Renal cortex interstitium (tissue), 11 donors: ENCODE measurements at regions not wholly inside any gene's neighbourhood (a gene's known extent, or its start where the extent isn't known, plus 50 kb on each side); places are given as distances from the start of the nearest gene placed in this dataset.

Source experiments
- DNase-seq, 11 donors: peaks; one replicate each; pipeline ENCODE4 v3.0.0-alpha.2; 2013; ENCODE audit warnings: low read depth in 9 of 11, low spot score in 4 of 11; ENCODE audit errors: extremely low read depth in 1 of 11

- no peak for DNase-seq
Observed at GRCh38 chr12:84696281-84696680, 216.3 kb downstream of the SLC6A15 start.

DNA sequence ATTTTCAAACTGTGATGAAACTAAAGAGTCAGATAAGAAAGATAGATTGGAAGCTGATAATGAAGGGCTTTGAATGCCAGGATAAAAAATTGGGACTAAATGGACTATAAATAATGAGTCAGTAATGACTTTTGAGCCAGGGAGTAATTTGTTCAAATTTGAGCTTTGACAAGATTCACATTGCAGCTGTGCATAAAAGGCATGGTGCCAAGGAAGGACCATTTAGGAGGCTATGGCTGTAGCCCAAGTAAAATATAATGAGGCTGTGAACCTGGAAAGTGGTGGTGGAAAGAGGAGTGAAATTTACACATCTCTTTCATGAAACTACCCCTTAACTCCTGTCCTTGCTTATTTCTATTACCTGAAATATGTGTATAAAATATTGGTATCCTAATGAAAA is 218.5 kb downstream of the SLC6A15 start:
- no peak for DNase-seq

GRCh38 chr12:84692071-84692470 is 220.5 kb downstream of the SLC6A15 start:
- DNase-seq, result no peak

DNA sequence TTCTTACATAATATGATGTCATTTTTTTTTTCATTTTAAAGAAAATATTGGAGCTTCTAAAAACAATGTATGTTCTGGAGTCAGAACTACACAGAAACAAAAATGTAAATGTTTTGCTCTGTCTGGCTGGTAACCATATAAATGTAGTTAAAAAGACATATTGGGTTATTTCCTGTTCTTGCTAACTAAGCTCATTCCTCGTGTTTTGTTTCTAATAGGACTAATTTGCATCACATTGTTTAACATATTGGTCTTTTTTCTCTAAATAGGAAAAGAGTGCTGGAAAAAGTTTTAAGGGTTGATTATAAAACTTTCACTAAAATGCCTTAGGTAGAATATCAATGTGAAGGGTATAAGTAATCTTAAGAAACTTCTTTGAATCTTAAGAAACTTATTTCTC is 221.3 kb downstream of the SLC6A15 start:
- no peak for DNase-seq

GRCh38 chr12:84689638-84690037 is 223.0 kb downstream of the SLC6A15 start:
- DNase-seq, result no peak

DNA sequence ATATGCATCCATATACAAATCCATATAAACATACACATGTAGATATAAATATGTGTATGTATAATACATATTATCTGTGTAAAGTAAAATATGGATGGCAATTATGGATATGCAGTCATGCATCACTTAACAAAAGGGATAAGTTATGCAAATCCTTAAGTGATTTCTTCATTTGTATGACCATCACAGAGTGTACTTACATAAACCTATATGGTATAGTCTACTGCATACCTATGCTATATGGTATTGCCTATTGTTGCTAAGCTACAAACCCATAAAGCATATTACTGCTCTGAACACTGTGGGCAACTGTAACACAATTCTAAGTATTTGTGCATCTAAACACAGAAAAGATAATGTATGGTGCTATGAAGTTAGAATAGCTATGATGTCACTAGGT is 227.2 kb downstream of the SLC6A15 start:
- DNase-seq, result no peak

- no peak for DNase-seq
Observed at GRCh38 chr12:84676787-84677186, 235.8 kb downstream of the SLC6A15 start.

DNA sequence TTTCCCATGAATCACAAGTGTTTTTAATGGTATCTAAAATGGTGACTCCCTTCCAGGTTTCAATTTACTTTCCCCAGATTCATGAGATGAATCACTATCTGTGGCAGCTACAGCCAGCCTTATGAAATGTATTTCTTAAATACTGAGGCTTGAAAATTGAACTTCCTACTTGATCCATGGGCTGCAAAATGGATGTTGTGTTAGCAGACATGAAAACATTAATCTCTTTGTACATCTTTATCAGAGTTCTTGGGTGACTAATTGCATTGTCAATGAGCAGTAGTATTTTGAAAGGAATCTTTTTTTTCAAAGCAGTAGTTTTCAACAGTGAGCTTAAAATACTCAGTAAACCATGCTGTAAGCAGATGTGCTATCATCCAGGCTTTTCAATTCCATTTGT is 250.8 kb downstream of the SLC6A15 start:
- DNase-seq, result no peak

- no peak for DNase-seq
Observed at GRCh38 chr12:84660139-84660538, 252.5 kb downstream of the SLC6A15 start.

DNA sequence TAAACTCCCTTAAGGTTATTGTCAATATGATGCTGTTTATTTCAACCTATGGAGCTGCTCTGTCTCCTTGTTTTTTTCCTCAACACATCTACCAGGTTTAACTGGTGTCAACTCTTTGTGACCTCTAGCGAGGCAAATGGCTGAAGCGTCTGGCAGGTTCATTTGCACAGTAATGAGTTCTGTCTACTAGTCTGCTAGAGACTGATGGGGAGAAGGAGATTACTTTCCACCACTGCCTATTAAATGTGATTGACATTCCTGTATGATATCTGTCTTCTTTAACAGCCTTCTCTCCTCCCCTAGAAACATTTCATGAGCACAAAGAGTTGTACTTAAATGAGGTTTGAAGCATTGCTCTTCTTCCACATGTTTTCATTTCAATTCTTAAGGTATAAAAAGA is 253.7 kb downstream of the SLC6A15 start:
- DNase-seq, result no peak

- no peak for DNase-seq
Observed at GRCh38 chr12:84656705-84657104, 255.9 kb downstream of the SLC6A15 start.

GRCh38 chr12:84653482-84653881 is 259.1 kb downstream of the SLC6A15 start:
- no peak for DNase-seq

DNA sequence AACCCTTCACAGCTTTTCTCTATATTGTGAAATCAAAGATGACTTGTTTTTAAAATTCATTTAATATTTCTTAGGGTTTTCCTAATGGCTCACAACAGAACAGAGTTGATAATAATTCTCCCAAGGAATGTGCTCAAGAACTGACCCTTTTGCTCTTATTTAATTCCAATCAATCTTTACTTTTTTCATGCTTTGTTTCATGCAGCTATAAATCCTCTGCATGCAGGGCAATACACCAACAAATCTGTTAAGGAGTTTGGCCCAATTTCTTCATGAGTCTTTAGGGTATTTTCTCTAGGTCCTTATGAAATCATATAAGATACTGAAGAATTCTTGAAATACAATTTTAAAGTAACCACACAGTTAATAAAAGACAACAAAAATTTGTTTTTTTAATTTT is 264.2 kb downstream of the SLC6A15 start:
- no peak for DNase-seq

- DNase-seq, result no peak
Observed at GRCh38 chr12:84644908-84645307, 267.7 kb downstream of the SLC6A15 start.

- DNase-seq, result no peak
Observed at GRCh38 chr12:84643993-84644392, 268.6 kb downstream of the SLC6A15 start.

DNA sequence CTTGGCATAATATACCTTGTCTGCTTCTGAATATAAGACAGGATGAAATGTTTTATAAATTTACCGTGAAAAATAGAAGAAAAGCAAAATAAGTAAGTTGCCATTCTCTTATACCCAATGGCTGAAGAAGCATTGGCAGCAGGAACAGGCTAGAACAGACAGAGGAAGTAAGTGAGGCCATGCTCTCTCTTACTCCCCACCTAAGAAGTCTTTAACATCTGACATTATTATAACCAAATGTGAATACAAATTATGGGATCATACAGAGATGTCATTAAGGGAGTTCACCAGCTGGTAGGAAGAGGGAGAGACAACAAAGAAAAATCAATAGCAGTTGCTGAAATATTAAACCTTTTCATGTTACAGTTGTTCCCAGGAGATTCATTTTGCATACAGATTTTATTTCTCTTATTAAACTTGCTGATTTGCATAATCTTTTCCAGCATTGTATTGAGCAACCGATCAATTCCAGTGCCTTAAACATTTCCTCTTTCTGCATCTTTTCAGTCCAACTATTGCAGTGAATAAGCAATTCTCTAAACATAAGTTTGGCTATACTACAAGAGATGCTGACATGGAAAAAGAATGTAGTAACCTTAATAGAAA is 270.6 kb downstream of the SLC6A15 start:
- no peak for DNase-seq

DNA sequence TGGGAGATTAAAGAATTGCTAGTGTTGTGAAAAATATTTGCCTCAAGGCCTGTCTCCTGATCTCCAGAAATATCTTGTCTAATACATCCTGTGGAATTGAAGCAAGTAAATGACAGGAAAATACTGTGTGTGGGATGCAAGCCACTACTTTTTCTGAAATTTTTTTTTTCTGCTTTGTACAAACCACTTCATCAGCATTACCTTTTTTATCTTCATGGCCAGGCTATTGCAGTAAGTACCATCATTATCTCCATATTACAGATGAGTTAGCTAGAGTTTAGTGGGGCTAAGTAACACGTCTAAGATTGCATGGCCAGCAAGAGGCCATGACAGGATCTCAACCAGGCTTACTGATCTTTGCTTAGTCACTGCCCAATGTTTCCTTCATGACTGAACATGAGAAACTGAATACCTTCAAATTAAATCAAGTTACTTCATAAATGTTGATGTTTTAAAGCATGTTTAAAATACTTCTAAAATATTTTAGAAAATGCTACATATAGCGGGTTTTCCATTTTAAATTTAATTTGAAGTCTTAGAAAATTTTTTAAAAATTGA is 273.7 kb downstream of the SLC6A15 start:
- DNase-seq, result no peak

GRCh38 chr12:84637926-84638325 is 274.7 kb downstream of the SLC6A15 start:
- no peak for DNase-seq

DNA sequence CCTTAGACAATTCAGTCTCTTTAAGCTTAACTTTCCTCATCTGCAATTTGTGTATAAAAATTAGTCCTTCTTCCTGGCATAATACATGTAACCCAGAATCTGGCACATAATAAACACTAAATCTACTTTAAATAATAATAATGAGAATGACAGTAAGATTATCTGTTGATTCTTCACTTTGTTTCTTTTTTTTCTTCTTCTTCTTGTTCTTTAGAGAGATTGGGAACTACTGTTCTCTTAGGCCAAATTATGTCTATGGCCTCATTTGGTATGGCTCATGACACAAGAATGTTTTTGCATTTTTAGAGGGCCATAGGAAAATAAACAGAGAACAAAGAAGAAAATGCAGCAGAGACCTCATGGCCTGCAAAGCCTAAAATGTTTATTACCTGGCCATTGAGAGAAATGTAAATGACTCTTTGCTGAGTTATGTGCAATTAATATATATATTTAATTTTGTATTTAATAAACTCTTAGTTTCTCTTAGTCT is 275.8 kb downstream of the SLC6A15 start:
- DNase-seq, result no peak

GRCh38 chr12:84634526-84634925 is 278.1 kb downstream of the SLC6A15 start:
- DNase-seq, result no peak

DNA sequence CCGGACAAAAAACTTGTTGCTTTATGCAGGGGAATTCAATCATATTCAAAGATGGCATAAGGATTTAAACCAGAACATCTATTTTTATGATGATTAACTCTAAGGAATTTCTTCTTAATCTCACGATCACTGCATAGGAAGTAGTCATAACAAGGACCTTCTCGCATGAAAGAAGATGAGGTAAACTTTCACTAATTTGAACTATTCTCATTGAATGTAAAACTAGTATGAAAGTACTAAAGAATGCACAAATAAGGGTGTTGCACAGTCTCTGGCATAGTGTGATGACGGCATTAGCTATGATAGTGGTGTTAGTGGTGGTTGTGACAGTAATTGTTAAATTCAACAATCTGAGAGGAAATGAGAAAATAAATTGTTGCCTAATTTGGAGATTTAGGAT is 280.0 kb downstream of the SLC6A15 start:
- no peak for DNase-seq
